ENCODE measurements at regions not wholly inside any gene's neighbourhood (a gene's known extent, or its start where the extent isn't known, plus 50 kb on each side); places are given as distances from the start of the nearest gene placed in this dataset.
"Not testable (repeated sequence)": the region's sequence is repeated elsewhere in the genome, so short reads cannot be mapped to it uniquely, and the experiment has no call there.

GRCh38 chr16:50497592-50497991, 50.6 kb upstream of the NKD1 start:
- DNase-seq (ENCODE audit: insufficient read length, low spot score): peak; percentile 23
- FAIRE-seq: no peak

- FAIRE-seq: no peak
- no peak for DNase-seq (ENCODE audit: insufficient read length, low spot score)
Observed at GRCh38 chr16:50496990-50497389, 51.2 kb upstream of the NKD1 start.

GRCh38 chr16:50495673-50496072, 52.5 kb upstream of the NKD1 start:
- no peak for FAIRE-seq
- no peak for DNase-seq (ENCODE audit: insufficient read length, low spot score)

GRCh38 chr16:50494501-50495491, 53.4 kb upstream of the NKD1 start:
- DNase-seq (ENCODE audit: insufficient read length, low spot score) (no peak), FAIRE-seq (no peak)

GRCh38 chr16:50491516-50491915, 56.7 kb upstream of the NKD1 start:
- no peak for DNase-seq (ENCODE audit: insufficient read length, low spot score)
- FAIRE-seq: no peak

GRCh38 chr16:50490828-50491227, 57.4 kb upstream of the NKD1 start:
- DNase-seq (ENCODE audit: insufficient read length, low spot score) (no peak), FAIRE-seq (no peak)

- DNase-seq (ENCODE audit: insufficient read length, low spot score) (no peak), FAIRE-seq (no peak)
Observed at GRCh38 chr16:50489182-50489581, 59.0 kb upstream of the NKD1 start.

GRCh38 chr16:50487528-50487927, 60.7 kb upstream of the NKD1 start:
- DNase-seq (ENCODE audit: insufficient read length, low spot score) (no peak), FAIRE-seq (no peak)

GRCh38 chr16:50486162-50486561, 62.0 kb upstream of the NKD1 start:
- DNase-seq (ENCODE audit: insufficient read length, low spot score); FAIRE-seq: not testable (repeated sequence)

- FAIRE-seq (no peak), DNase-seq (ENCODE audit: insufficient read length, low spot score) (no peak)
Observed at GRCh38 chr16:50485232-50485631, 63.0 kb upstream of the NKD1 start.

- FAIRE-seq: no peak
Observed at GRCh38 chr16:50482271-50482670, 65.9 kb upstream of the NKD1 start.

GRCh38 chr16:50480206-50480605, 68.0 kb upstream of the NKD1 start:
- FAIRE-seq (no peak), DNase-seq (ENCODE audit: insufficient read length, low spot score) (no peak)

More at GRCh38 chr16:50482271-50482670, 65.9 kb upstream of the NKD1 start:
- no peak for DNase-seq (ENCODE audit: insufficient read length, low spot score)

GRCh38 chr16:50479771-50480170, 68.4 kb upstream of the NKD1 start:
- FAIRE-seq (no peak), DNase-seq (ENCODE audit: insufficient read length, low spot score) (no peak)

- FAIRE-seq: no peak
- no peak for DNase-seq (ENCODE audit: insufficient read length, low spot score)
Observed at GRCh38 chr16:50478773-50479149, 69.4 kb upstream of the NKD1 start.

- no peak for FAIRE-seq
- DNase-seq (ENCODE audit: insufficient read length, low spot score): no peak
Observed at GRCh38 chr16:50478075-50478772, 70.0 kb upstream of the NKD1 start.

- DNase-seq (ENCODE audit: insufficient read length, low spot score): no peak
- no peak for FAIRE-seq
Observed at GRCh38 chr16:50476486-50477255, 71.5 kb upstream of the NKD1 start.

GRCh38 chr16:50475170-50475569, 73.0 kb upstream of the NKD1 start:
- DNase-seq (ENCODE audit: insufficient read length, low spot score) (no peak), FAIRE-seq (no peak)

GRCh38 chr16:50474138-50474537, 74.1 kb upstream of the NKD1 start:
- FAIRE-seq: no peak
- no peak for DNase-seq (ENCODE audit: insufficient read length, low spot score)

GRCh38 chr16:50473356-50473945, 74.7 kb upstream of the NKD1 start:
- FAIRE-seq (peak; percentile 13), DNase-seq (ENCODE audit: insufficient read length, low spot score) (no peak)

GRCh38 chr16:50472472-50472871, 75.7 kb upstream of the NKD1 start:
- DNase-seq (ENCODE audit: insufficient read length, low spot score) (no peak), FAIRE-seq (no peak)

GRCh38 chr16:50470687-50471086, 77.5 kb upstream of the NKD1 start:
- FAIRE-seq: no peak
- no peak for DNase-seq (ENCODE audit: insufficient read length, low spot score)
